ENCODE measurements at regions not wholly inside any gene's neighbourhood (a gene's known extent, or its start where the extent isn't known, plus 50 kb on each side); places are given as distances from the start of the nearest gene placed in this dataset.
A peak's percentile ranks its signal among the peaks of the same experiment; 100 is the strongest.

DNA sequence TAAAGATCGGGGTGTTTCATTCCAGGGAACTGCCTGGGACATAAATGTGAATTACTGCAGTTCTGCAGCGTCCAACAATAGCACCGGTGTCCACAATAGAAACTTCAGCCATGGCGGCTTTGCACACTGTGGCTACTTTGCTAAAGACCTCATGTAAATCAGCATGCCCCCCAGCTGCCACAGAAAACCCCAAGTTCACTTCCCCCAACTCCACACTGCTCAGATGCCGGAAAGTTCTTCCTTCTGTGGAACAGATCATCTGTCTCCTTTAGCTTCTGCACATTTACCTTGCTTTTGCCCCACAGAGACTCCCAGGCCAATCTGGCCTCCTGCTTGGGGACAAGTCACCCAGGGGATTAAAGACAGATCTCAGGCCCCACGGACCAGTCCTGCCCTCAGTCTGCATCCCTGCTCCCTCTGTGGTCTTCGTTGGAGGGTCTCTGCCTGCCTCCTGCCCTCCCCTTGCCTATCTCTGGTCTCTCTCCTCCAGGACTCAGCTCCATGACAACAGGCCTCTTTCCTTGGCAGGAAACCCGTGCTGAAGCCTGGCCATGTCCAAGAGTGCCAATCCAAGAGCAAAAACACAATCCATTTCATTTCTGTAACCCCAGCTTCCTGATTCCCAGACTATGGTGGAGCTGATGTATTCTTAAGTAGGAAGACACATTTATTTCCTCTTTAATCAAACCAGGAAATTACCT, 403.2 kb downstream of the RPS24 start:
- TF ChIP-seq, protein P1, sequence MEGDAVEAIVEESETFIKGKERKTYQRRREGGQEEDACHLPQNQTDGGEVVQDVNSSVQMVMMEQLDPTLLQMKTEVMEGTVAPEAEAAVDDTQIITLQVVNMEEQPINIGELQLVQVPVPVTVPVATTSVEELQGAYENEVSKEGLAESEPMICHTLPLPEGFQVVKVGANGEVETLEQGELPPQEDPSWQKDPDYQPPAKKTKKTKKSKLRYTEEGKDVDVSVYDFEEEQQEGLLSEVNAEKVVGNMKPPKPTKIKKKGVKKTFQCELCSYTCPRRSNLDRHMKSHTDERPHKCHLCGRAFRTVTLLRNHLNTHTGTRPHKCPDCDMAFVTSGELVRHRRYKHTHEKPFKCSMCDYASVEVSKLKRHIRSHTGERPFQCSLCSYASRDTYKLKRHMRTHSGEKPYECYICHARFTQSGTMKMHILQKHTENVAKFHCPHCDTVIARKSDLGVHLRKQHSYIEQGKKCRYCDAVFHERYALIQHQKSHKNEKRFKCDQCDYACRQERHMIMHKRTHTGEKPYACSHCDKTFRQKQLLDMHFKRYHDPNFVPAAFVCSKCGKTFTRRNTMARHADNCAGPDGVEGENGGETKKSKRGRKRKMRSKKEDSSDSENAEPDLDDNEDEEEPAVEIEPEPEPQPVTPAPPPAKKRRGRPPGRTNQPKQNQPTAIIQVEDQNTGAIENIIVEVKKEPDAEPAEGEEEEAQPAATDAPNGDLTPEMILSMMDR (IDR thresholded peaks at IDR 0.05; ENCODE audit: low read depth, low read length, missing control alignments), result no peak
- Histone ChIP-seq H3K27me3 (replicated peaks) (peaks cover 16% of the 10 kb centered on the region), H3K27ac (no peak overlapping the region), H3K36me3 (replicated peaks) (no peaks in the 10 kb centered on the region), H3K4me3 (ENCODE audit: low read depth, low read length) (no peak overlapping the region)
- in situ Hi-C loops (cut with HindIII; ENCODE audit: low pct_ligation_motif_present, low sequenced_read_pairs), result no loop called here
- no peak for DNase-seq

DNA sequence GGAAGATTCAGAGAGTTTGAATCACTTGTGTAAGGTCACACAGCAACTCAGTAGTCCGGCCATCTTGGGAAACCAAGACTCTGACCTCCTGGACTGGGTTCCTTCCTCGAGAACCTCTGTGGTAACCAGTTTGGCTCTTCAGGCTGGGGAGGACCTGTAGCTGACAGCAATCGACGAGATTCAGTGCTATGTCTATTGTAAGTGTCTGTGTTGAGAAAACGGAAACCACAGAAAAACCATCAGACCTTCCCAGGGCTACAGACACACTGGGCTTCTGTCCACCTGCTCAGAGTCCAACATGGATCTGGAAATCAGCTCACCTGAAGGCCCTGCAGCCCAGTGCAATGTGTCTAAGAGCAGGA, 403.7 kb downstream of the RPS24 start:
- in situ Hi-C loops (cut with HindIII; ENCODE audit: low pct_ligation_motif_present, low sequenced_read_pairs), result no loop called here
- DNase-seq, result no peak
- H3K27me3 ChIP-seq (replicated peaks), result peaks cover 16% of the 10 kb centered on the region
- TF ChIP-seq, protein P1 (IDR thresholded peaks at IDR 0.05; ENCODE audit: low read depth, low read length, missing control alignments), result no peak
- H3K4me3 ChIP-seq (ENCODE audit: low read depth, low read length), result no peak overlapping the region
- no peak overlapping the region for H3K27ac ChIP-seq
- H3K36me3 ChIP-seq (replicated peaks), result no peaks in the 10 kb centered on the region

DNA sequence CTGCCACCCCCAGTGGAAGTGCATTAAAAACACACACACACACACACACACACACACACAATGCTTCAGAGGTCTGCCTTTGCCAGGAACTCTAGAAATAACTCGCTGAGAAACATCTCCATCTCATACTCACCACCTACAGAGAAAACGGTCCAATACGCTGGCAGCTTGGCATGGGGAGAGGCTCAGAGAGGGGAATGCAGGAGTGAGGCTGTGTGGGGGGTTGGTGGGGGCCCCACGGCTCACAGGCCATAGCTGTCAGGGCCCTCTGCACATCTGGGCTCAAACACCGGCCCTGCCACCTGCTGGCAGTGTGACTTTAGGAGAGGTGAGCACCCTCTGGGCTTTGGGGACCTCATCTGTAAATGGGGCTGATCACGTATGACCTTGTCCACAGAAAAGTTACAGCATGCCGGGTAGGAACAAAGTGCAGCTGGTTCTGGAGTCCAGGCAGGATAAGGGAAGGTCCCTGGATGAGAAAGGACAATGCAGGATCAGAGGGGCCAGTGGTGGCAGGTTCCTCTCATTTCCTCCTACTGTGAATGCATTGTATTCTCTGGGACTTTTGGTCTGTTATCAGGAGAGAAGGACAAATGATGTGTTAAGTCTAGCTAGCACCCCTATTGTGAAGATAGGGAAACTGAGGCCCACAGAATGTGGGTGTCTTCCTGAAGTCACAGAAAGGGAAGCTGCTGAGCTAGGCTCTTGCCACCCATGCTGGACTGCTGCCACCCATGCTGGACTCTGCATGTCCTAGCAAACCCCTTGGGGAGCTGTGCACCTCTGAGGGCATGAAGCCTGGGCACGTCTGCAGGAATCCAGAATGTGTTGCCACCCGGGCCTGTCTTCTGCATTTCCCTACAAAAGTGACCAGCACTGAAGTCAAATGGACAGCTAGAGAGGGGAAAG, 404.6 kb downstream of the RPS24 start:
- in situ Hi-C loops (cut with HindIII; ENCODE audit: low pct_ligation_motif_present, low sequenced_read_pairs), result no loop called here

DNA sequence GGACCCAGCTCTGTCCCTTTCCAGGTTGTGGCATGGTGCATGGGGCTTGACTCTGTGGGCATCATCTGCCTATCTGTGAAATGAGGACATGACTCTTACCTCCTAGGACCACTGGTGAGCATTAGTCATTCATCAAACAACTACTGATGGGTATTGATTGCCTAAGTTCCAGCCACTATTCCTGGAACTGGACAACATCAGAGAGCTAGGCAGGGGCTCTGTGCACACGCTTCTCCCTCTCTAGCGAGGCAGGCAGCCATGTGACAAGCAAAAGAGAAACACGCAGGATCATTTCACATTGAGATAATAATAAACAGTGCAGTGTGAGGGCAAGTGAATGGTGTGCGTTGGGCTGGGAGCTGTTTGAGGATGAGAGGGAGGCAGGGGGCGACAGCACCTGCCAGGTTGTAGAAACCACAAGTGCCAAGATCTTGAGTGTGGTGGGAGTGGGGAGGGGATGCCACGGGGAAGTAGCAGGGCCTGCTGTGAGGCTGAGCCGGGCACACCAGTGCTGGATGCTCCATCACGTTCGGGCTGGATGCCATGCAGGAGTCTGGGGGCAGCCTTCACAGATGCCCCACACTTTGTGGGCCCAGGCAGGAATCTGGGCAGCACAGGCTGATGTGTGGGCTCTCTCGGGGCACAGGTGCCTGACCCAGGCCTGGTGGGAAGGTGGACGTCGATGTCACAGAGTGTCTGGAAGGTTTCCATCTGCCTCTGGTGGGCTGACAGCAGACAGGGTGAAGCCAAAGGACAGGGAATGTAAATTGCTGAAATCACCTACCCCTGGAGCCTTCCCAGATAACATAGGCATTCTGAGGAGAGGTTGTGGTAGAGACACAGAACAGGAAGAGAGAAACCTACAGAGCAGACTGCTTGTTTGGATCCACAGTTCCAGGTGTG, 405.5 kb downstream of the RPS24 start:
- in situ Hi-C loops (cut with HindIII; ENCODE audit: low pct_ligation_motif_present, low sequenced_read_pairs), result no loop called here
- TF ChIP-seq, protein P1 (IDR thresholded peaks at IDR 0.05; ENCODE audit: low read depth, low read length, missing control alignments), result no peak
- peaks cover 16% of the 10 kb centered on the region for H3K27me3 ChIP-seq (replicated peaks)
- no peak overlapping the region for H3K4me3 ChIP-seq (ENCODE audit: low read depth, low read length)
- DNase-seq, result no peak
- H3K36me3 ChIP-seq (replicated peaks), result no peaks in the 10 kb centered on the region
- no peak overlapping the region for H3K27ac ChIP-seq

More for the DNA sequence above, 404.6 kb downstream of the RPS24 start:
- no peak for DNase-seq
- Histone ChIP-seq H3K27ac (no peak overlapping the region), H3K4me3 (ENCODE audit: low read depth, low read length) (no peak overlapping the region), H3K36me3 (replicated peaks) (no peaks in the 10 kb centered on the region), H3K27me3 (replicated peaks) (peaks cover 16% of the 10 kb centered on the region)
- TF ChIP-seq, protein P1 (IDR thresholded peaks at IDR 0.05; ENCODE audit: low read depth, low read length, missing control alignments), result peak; percentile 20

DNA sequence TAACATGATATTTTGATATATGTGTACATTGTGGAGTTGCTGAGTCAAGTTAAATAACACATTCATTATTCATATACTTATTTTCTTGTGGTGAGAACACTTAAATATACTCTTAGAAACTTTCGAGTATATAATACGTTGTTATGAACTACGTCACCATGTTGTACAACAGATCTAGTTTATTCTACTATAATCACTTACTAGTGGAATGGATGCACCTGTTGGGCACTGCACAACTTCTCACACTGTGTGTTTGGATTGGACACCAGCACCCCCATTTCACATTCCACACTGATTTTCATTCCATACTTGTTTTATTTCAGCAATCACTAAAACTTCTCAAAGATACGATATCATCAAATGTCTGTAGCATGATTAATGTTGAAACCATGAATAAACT, 407.3 kb downstream of the RPS24 start:
- no peaks in the 10 kb centered on the region for H3K36me3 ChIP-seq (replicated peaks)
- TF ChIP-seq, protein P1 (IDR thresholded peaks at IDR 0.05; ENCODE audit: low read depth, low read length, missing control alignments), result no peak
- DNase-seq, result no peak
- H3K27ac ChIP-seq, result no peak overlapping the region
- in situ Hi-C loops (cut with HindIII; ENCODE audit: low pct_ligation_motif_present, low sequenced_read_pairs), result no loop called here
- peaks cover 12% of the 10 kb centered on the region for H3K27me3 ChIP-seq (replicated peaks)
- no peak overlapping the region for H3K4me3 ChIP-seq (ENCODE audit: low read depth, low read length)

Data from brain microvascular endothelial cell (primary cell).